HG02763 (cell line): ENCODE measurements at regions not wholly inside any gene's neighbourhood (a gene's known extent, or its start where the extent isn't known, plus 50 kb on each side); places are given as distances from the start of the nearest gene placed in this dataset.
"Not testable (repeated sequence)": the region's sequence is repeated elsewhere in the genome, so short reads cannot be mapped to it uniquely, and the experiment has no call there.

Experiments used
- ATAC-seq: cut with Tn5 transposase; IDR thresholded peaks from one replicate; pipeline ENCODE4 v1.9.1; 2021; ENCODE audit warnings: mild to moderate bottlenecking, moderate library complexity; ENCODE audit not compliant: unreplicated experiment

GRCh38 chr3:107221856-107222255 is 155.4 kb upstream of the CCDC54 start:
- no peak for ATAC-seq

DNA sequence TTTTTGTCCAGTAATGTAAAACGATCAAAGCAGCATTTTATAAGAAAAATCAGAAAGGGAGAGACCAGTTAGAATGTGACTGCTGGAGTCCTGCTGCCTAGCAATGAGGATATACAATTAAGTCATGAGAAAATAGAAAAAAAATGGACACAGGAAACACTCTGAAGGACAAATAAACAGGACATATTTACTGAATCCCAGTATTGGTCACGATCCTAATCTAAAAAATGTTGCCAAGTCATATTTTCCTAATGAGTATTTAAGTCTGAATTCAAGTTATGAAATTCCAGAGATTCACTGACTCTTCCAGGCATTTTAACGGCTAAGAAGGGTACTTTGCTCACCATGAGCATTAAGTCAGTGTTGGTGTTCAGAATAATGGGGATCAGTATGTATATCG is 154.3 kb upstream of the CCDC54 start:
- no peak for ATAC-seq

GRCh38 chr3:107224026-107224596 is 153.1 kb upstream of the CCDC54 start:
- no peak for ATAC-seq

GRCh38 chr3:107227091-107227490 is 150.1 kb upstream of the CCDC54 start:
- no peak for ATAC-seq

DNA sequence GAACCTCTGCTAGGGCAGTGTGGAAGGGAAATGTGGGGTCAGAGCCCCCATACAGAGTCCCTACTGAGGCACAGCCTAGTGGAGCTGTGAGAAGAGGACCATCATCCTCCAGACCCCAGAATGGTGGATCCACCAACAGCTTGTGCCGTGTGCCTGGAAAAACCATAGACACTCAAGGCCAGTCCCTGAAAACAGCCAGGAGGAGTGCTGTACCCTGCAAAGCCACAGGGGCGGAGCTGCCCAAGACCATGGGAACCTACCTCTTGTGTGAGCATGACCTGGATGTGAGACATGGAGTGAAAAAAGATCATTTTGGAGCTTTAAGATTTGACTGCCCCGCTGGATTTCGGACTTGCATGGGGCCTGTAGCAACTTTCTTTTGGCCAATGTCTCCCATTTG is 143.4 kb upstream of the CCDC54 start:
- not testable (repeated sequence) for ATAC-seq

DNA sequence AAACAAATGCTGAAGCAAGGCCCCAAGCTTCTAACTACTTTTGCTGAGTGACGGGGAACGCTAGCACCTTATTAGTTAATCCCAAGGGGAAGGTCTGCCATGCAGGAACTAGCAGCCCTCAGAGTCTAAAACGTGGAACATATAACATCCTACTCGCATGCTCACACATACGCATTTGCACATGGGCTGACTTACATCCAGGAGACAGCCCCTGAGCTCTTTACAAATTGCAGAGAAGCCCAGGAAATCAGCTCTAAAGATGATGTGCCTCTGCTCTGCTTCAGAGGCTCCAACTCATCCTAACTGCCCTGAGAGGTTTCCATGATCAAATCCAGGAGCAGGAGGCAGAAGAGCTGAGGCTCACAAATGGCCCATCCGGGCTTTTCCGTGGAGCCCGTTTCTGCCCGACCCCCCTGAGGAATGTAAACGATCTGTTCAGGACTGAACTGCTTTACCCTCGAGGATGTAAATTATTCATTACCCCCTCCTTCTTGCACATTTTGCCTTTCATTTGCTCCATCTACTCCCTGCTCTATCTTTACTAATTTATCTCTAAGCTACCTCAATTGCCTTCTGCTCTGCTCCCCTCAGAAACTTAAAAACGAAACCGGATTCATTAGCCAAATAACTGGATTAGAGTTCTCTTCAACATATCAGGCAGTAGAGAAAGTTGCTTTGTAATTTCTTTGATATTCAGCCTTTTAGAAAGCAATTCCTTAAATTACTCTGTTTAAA is 141.9 kb upstream of the CCDC54 start:
- peak; percentile 8 for ATAC-seq

- peak; percentile 55 for ATAC-seq
Measured at GRCh38 chr3:107235928-107236315, 141.3 kb upstream of the CCDC54 start.

GRCh38 chr3:107236655-107237337 is 140.4 kb upstream of the CCDC54 start:
- no peak for ATAC-seq

DNA sequence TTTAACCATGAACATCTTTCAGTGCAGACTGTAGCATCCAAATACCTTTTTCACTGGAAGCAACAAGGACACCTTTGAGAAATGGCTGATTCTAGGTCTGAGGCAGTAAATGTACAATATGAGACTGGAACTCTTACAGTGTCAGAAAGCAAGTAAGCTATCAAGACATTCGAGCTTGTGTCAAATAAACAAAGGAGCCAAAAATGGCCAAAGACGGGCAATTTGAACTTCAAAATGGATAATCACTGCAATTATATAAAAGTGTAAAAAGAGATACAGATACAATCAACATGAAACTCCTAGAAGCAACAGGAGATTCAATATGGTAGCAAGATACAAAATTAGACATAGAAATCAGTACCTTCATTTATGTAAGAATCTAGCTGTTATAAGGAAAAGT is 138.5 kb upstream of the CCDC54 start:
- ATAC-seq: no peak

DNA sequence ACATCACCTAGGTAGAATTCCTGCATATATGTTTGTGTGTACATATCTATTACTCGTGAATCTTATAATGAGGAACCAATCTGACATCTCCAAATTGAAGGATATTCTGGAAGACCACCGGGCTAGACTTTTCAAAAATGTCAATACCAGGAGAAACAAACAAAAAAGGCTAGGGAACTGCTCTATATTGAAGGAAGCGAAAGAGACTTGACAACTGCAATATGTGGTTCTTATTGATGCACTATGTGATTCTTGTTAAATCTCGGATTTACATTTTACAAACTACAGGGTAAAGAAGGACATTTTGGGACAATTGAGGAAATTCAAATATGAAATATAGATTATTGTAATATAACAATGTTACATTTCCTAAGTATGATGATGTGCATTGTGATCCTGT is 137.5 kb upstream of the CCDC54 start:
- ATAC-seq: no peak

- ATAC-seq: peak; percentile 93
Measured at GRCh38 chr3:107240183-107241091, 136.8 kb upstream of the CCDC54 start.

DNA sequence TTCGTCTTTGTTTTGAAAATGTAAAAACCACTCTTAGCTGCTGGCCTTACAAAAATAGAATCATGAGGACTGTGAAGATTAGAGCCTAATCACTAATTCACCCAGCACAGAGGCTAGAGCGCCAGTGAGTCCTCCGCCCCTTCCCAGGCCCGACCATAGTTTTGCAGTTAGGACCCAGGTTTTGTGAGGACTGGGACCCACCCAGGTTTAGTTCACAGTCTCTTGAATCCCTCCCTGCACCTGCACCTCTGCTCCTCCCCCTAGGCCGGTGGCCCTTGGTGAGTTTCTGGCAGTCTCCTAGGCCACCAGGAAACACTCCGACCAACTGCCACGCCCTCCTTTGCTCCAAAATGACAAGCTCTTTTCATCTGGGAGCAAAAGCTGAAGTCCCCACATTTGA is 136.0 kb upstream of the CCDC54 start:
- ATAC-seq: peak; percentile 39

DNA sequence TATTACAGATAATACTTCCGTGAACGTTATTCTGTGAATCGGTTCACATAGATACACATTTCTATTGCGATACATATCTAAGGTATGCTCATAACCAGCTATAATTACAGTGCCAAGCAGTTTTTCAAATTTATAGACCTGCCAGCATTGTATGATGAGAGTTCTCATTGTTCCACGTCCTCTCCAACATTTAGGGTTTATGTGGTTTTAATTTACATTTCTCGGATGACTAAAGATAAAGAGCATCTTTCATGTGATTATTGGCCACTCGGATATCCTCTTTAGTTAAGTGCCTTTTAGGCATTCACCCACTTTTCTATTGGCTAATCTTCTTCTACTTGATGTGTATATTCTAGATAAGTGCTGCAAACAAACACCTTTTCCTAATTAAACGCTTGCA is 134.7 kb upstream of the CCDC54 start:
- ATAC-seq: no peak

- ATAC-seq: no peak
Measured at GRCh38 chr3:107247116-107247515, 130.1 kb upstream of the CCDC54 start.

DNA sequence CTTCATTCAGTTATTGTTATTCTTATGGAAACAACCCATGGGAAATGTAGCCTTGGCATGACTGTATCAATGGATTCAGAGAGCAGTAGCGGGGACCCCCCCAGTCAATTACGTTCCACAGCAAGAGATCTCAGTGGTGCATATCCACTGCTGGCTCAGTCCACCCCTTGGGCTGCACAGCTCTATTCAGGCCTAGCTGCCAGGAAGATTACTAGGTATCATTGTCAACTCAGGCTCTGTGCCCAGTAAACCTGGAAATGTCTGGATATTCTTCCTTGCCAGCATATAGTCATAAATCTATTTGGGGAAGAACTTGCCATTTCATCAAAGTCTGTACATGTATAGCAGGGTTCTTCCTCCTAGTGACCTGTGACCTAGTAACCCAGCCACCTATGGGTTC is 128.1 kb upstream of the CCDC54 start:
- no peak for ATAC-seq

GRCh38 chr3:107250221-107250620 is 127.0 kb upstream of the CCDC54 start:
- ATAC-seq: no peak

- ATAC-seq: no peak
Measured at GRCh38 chr3:107251819-107252218, 125.4 kb upstream of the CCDC54 start.

GRCh38 chr3:107256963-107257362 is 120.3 kb upstream of the CCDC54 start:
- no peak for ATAC-seq

DNA sequence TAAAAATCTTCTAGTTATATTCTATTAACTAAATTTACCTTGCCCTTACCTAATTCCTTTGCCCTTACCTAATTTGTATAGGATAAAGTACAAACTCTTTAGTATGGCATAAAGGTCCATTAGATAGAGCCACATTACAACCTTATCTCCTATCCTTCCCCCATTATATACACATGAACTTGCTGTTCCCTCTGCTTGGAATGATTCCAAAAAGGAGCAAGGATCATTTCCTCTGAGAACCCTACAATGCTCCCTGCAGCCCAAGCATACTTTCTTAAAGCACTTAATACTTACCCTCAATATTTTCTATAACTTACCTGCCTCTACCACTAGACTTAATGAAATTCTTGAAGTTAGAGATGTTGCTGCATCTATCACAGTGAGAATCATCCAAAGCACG is 118.9 kb upstream of the CCDC54 start:
- ATAC-seq: no peak

GRCh38 chr3:107260207-107260606 is 117.0 kb upstream of the CCDC54 start:
- ATAC-seq: no peak
